ENCODE measurements at regions not wholly inside any gene's neighbourhood (a gene's known extent, or its start where the extent isn't known, plus 50 kb on each side); places are given as distances from the start of the nearest gene placed in this dataset.
A peak's percentile ranks its signal among the peaks of the same experiment; 100 is the strongest.

- H3K4me3 ChIP-seq (ENCODE audit: low read depth, low read length): no peak overlapping the region
- no peak for TF ChIP-seq CTCF (IDR thresholded peaks at IDR 0.05; ENCODE audit: insufficient read depth, low read length, severe bottlenecking)
- no peaks in the 10 kb centered on the region for H3K36me3 ChIP-seq (ENCODE audit: control insufficient read depth, insufficient read depth, low read length)
- DNase-seq (ENCODE audit: low read depth) (peak; percentile 82), FAIRE-seq (no peak)
- no peaks in the 10 kb centered on the region for H3K27me3 ChIP-seq (ENCODE audit: control insufficient read depth, insufficient read depth, low read length)
Measured at GRCh38 chr1:185574139-185574875, 159.9 kb upstream of the HMCN1 start.

- no peak overlapping the region for H3K4me3 ChIP-seq (ENCODE audit: low read depth, low read length)
- FAIRE-seq: no peak
- H3K27me3 ChIP-seq (ENCODE audit: control insufficient read depth, insufficient read depth, low read length): no peaks in the 10 kb centered on the region
- TF ChIP-seq CTCF (IDR thresholded peaks at IDR 0.05; ENCODE audit: insufficient read depth, low read length, severe bottlenecking): no peak
- no peaks in the 10 kb centered on the region for H3K36me3 ChIP-seq (ENCODE audit: control insufficient read depth, insufficient read depth, low read length)
- no peak for DNase-seq (ENCODE audit: low read depth)
Measured at GRCh38 chr1:185573677-185574076, 160.5 kb upstream of the HMCN1 start.

- Histone ChIP-seq H3K4me3 (ENCODE audit: low read depth, low read length) (no peak overlapping the region), H3K27me3 (ENCODE audit: control insufficient read depth, insufficient read depth, low read length) (no peaks in the 10 kb centered on the region), H3K36me3 (ENCODE audit: control insufficient read depth, insufficient read depth, low read length) (no peaks in the 10 kb centered on the region)
- no peak for TF ChIP-seq CTCF (IDR thresholded peaks at IDR 0.05; ENCODE audit: insufficient read depth, low read length, severe bottlenecking)
- DNase-seq (ENCODE audit: low read depth) (no peak), FAIRE-seq (no peak)
Measured at GRCh38 chr1:185573162-185573561, 161.0 kb upstream of the HMCN1 start.

- no peaks in the 10 kb centered on the region for H3K27me3 ChIP-seq (ENCODE audit: control insufficient read depth, insufficient read depth, low read length)
- DNase-seq (ENCODE audit: low read depth) (peak; percentile 90), FAIRE-seq (no peak)
- H3K36me3 ChIP-seq (ENCODE audit: control insufficient read depth, insufficient read depth, low read length): no peaks in the 10 kb centered on the region
- TF ChIP-seq CTCF (IDR thresholded peaks at IDR 0.05; ENCODE audit: insufficient read depth, low read length, severe bottlenecking): no peak
- H3K4me3 ChIP-seq (ENCODE audit: low read depth, low read length): no peak overlapping the region
Measured at GRCh38 chr1:185570962-185571361, 163.2 kb upstream of the HMCN1 start.

- Histone ChIP-seq H3K4me3 (ENCODE audit: low read depth, low read length) (no peak overlapping the region), H3K27me3 (ENCODE audit: control insufficient read depth, insufficient read depth, low read length) (no peaks in the 10 kb centered on the region), H3K36me3 (ENCODE audit: control insufficient read depth, insufficient read depth, low read length) (no peaks in the 10 kb centered on the region)
- DNase-seq (ENCODE audit: low read depth): peak; percentile 57
- no peak for TF ChIP-seq CTCF (IDR thresholded peaks at IDR 0.05; ENCODE audit: insufficient read depth, low read length, severe bottlenecking)
- no peak for FAIRE-seq
Measured at GRCh38 chr1:185568155-185569123, 165.8 kb upstream of the HMCN1 start.

Data from bronchial epithelial cell (primary cell).